Tibial nerve (tissue), 4 donors: ENCODE measurements at regions not wholly inside any gene's neighbourhood (a gene's known extent, or its start where the extent isn't known, plus 50 kb on each side); places are given as distances from the start of the nearest gene placed in this dataset.

Experiments used
- CTCF ChIP-seq, 5 experiments: fragments of 200-600 bp in 3 of 5; fragments of 450-650 bp in 2 of 5; sonication (generic) in 3 of 5; IDR thresholded peaks; one replicate each; pipeline ENCODE4 v1.5.1; 2016 to 2019; ENCODE audit warnings: antibody characterized with exemption in 5 of 5, mild to moderate bottlenecking in 3 of 5, moderate library complexity in 2 of 5
- EP300 ChIP-seq, 2 donors: sonication (generic); formaldehyde crosslinking; IDR thresholded peaks; one replicate each; pipeline ENCODE4 v1.6.1; 2017; ENCODE audit warnings: antibody characterized with exemption in 2 of 2, mild to moderate bottlenecking in 1 of 2
- POLR2A ChIP-seq, 2 donors: fragments of 450-650 bp; IDR thresholded peaks; one replicate each; pipeline ENCODE4 v1.6.1; 2017; ENCODE audit warnings: antibody characterized with exemption in 2 of 2, mild to moderate bottlenecking in 2 of 2, moderate library complexity in 2 of 2

DNA sequence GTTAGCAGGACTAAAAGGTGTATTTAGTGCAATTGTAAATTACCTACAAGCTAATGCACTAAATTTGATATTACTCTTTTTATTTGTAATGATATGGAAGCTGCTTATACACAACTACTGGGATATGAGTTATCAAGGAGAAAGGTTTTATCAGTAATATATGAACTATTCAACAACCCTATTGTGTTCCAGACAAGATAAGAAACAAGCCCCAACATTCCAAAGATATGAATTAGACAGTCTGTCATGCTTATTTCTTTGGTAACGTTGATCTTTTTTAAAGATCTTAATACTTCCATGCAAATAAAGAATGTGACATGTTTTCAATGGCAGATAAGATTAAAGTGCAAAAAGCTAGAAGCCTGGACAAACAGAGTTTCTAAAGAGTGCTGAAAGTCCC, 314.0 kb upstream of the THBS1 start:
- TF ChIP-seq CTCF (IDR thresholded peaks at IDR 0.05) (no peak), POLR2A (IDR thresholded peaks at IDR 0.05) (no peak), EP300 (IDR thresholded peaks at IDR 0.05) (no peak)
